ENCODE measurements at regions not wholly inside any gene's neighbourhood (a gene's known extent, or its start where the extent isn't known, plus 50 kb on each side); places are given as distances from the start of the nearest gene placed in this dataset.

DNA sequence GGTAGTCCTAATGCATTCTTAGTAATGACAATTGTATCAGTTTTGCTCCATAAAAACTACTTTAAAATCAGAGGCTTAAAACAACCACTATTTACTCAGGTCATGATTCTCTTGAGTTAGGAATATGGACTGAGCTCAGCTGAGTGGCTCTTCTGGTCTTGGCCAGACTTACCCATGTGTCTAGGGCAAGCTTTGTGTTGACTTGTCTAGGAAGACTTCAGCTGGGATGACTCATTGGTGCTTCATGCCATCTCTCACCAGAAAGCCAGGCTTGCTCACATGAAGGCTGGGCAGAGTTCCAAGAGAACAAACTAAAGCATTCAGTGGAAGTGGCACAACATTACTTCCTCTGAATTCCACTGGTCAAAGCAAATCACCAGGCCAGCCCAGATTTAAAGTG is 155.3 kb downstream of the DHX35 start:
- Histone ChIP-seq H3K36me3 (no peaks in the 10 kb centered on the region), H3K27me3 (peaks cover 17% of the 10 kb centered on the region), H3K4me1 (ENCODE audit: control insufficient read depth in 1 of 2, insufficient read depth in 1 of 2, low read depth in 1 of 2, low read length in 1 of 2) (no peaks in the 10 kb centered on the region), H3K4me3 (ENCODE audit: low read depth in 1 of 2, low read length in 1 of 2) (no peak overlapping the region), H3K27ac (no peak overlapping the region), H3K9me3 (no peaks in the 10 kb centered on the region)
- TF ChIP-seq CTCF (IDR thresholded peaks at IDR 0.05): no peak

- peaks cover 31% of the 10 kb centered on the region for H3K27me3 ChIP-seq
- H3K27ac ChIP-seq: no peak overlapping the region
- H3K9me3 ChIP-seq: no peaks in the 10 kb centered on the region
- no peaks in the 10 kb centered on the region for H3K36me3 ChIP-seq
- TF ChIP-seq CTCF (IDR thresholded peaks at IDR 0.05): no peak
- no peak overlapping the region for H3K4me3 ChIP-seq (ENCODE audit: low read depth in 1 of 2, low read length in 1 of 2)
- H3K4me1 ChIP-seq (ENCODE audit: control insufficient read depth in 1 of 2, insufficient read depth in 1 of 2, low read depth in 1 of 2, low read length in 1 of 2): no peaks in the 10 kb centered on the region
Measured at GRCh38 chr20:39116020-39116419, 153.9 kb downstream of the DHX35 start.

DNA sequence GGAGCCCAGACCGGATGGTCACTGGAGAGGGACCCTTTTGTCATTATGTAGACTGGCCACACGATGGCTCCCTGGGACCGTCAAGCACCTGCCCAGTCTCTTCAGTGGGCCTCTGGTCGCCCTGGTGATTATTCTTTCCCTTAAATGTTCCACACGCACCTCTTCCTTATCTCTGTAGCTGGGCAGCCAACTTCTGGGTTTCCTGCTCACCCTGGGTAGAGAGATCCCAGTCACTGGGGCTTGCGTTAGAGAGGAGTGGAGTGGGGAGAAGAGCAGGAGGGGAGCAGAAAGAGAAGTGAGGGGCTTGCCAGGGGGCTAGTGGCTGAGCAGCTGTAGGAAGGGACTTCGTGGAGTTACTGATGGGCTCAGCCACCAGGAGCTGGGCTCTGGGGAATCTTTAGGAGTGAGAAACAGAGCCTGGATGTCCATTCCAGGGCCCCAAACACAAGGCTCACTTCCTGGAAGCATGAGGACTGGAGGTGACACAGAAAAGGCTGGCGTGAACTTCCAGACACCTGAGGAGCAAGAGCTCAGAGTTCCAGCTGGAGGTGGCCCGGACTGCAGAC is 150.1 kb downstream of the DHX35 start:
- no peaks in the 10 kb centered on the region for H3K9me3 ChIP-seq
- no peak overlapping the region for H3K4me3 ChIP-seq (ENCODE audit: low read depth in 1 of 2, low read length in 1 of 2)
- H3K4me1 ChIP-seq (ENCODE audit: control insufficient read depth in 1 of 2, insufficient read depth in 1 of 2, low read depth in 1 of 2, low read length in 1 of 2): no peaks in the 10 kb centered on the region
- H3K27ac ChIP-seq: no peak overlapping the region
- H3K27me3 ChIP-seq: peaks cover 65% of the 10 kb centered on the region
- no peaks in the 10 kb centered on the region for H3K36me3 ChIP-seq
- TF ChIP-seq CTCF (IDR thresholded peaks at IDR 0.05): no peak

- H3K27me3 ChIP-seq: peaks cover 70% of the 10 kb centered on the region
- H3K27ac ChIP-seq: no peak overlapping the region
- no peak for TF ChIP-seq CTCF (IDR thresholded peaks at IDR 0.05)
- H3K4me3 ChIP-seq (ENCODE audit: low read depth in 1 of 2, low read length in 1 of 2): no peak overlapping the region
- H3K36me3 ChIP-seq: no peaks in the 10 kb centered on the region
- H3K4me1 ChIP-seq (ENCODE audit: control insufficient read depth in 1 of 2, insufficient read depth in 1 of 2, low read depth in 1 of 2, low read length in 1 of 2): no peaks in the 10 kb centered on the region
- no peaks in the 10 kb centered on the region for H3K9me3 ChIP-seq
Measured at GRCh38 chr20:39111359-39112177, 149.4 kb downstream of the DHX35 start.

DNA sequence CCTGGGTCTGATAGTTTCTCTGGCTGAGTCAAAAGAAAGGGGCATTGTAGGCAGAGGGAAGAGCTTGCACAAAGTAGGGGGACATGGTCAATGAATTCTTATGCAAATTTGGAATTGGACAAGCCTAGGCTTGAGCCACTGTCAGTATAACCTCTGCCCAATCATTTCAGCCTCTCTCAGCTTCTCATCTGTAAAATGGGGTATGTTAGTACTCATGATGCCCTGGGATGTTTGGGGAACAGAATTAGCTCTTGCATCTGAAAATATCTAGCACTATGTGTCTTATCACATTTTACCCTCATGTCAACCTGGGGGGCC is 148.6 kb downstream of the DHX35 start:
- Histone ChIP-seq H3K9me3 (no peaks in the 10 kb centered on the region), H3K36me3 (no peaks in the 10 kb centered on the region), H3K27me3 (peaks cover 76% of the 10 kb centered on the region), H3K27ac (no peak overlapping the region), H3K4me3 (ENCODE audit: low read depth in 1 of 2, low read length in 1 of 2) (no peak overlapping the region), H3K4me1 (ENCODE audit: control insufficient read depth in 1 of 2, insufficient read depth in 1 of 2, low read depth in 1 of 2, low read length in 1 of 2) (no peaks in the 10 kb centered on the region)
- TF ChIP-seq CTCF (IDR thresholded peaks at IDR 0.05): no peak

All from neutrophil (primary cell).